HG03196 (cell line): ENCODE measurements at regions not wholly inside any gene's neighbourhood (a gene's known extent, or its start where the extent isn't known, plus 50 kb on each side); places are given as distances from the start of the nearest gene placed in this dataset.

Experiments used
- ATAC-seq: cut with Tn5 transposase; IDR thresholded peaks from one replicate; pipeline ENCODE4 v1.9.1; 2021; ENCODE audit not compliant: unreplicated experiment

- no peak for ATAC-seq
These were observed 85.4 kb upstream of the GIMD1 start for GRCh38 chr4:106454021-106454420.

DNA sequence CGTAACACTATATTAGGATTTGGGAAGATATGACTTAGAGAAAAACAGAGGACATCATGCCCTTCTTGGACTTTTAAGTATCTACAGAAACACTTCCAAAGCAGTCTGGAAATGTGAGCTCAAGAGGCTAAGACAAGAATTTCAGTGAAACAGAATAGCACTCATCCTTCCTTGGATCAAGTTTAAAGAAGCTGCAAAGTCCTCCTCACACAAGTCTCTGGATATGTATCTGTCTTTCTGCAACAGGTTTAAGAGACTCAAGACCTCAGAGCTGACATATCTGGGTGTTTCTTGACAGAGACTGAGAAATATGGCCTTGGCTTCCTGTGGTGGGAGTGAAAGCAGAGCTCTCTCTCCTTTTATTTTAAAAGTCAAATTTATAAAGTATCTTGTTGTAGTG is 82.5 kb upstream of the GIMD1 start:
- ATAC-seq, result no peak

DNA sequence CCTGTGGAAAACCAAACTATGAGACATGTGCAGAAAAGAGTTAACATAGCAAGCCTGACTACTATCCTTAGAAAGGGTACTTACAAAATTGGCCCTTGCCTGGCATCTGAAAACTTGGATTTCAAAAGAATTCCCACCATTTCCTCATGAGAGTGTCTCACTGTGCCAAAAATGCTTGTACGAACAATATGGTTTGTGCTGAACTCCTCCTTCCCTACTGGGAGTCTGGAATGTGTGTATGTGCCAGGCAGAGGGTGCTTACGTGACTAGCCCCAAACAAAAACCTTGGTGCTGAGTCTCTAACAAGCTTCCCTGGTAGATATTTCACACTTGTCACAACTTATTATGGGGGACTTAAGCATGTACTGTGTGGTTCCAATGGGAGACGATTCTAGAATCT is 81.7 kb upstream of the GIMD1 start:
- no peak for ATAC-seq

- no peak for ATAC-seq
These were observed 76.0 kb upstream of the GIMD1 start for GRCh38 chr4:106444557-106444956.

GRCh38 chr4:106430797-106431196 is 62.2 kb upstream of the GIMD1 start:
- no peak for ATAC-seq

DNA sequence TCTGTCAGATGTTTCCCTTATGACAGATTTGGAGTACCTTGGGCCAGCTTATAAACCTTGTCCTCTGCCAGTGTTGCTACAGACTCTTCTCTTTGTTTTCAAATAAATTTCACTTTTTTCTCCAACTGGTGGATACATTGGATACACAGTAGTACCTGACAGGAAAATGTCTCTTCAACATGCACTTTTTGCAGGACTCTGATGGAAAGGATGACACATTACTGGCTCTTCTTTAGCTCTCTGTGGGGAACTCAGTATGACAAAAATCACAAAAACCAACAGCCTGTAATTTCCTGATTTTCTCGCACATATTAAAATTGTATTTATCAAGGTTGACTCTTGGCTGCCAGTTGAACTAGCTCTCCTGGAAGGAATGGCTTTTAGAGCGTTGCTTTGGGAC is 61.3 kb upstream of the GIMD1 start:
- ATAC-seq, result no peak

- no peak for ATAC-seq
These were observed 57.5 kb upstream of the GIMD1 start for GRCh38 chr4:106426069-106426468.

DNA sequence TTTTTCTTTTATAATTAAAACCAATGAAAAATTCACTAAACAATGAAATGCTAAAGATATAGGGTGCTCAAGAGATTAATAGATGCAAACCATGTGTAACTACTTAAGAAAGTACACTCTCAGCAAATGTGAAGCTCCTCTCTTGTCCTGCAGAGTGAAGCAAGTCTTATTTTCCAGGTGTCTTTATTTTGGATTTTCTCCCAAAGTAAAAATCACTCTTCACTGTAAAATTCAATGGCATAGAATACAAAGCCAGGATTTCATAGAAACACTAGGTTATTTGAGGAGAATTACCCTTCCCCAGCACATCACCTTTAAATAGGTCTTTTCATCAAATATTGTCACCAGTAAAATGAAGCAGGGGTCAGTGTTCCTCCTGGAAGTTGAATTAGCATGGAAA is 57.0 kb upstream of the GIMD1 start:
- ATAC-seq, result no peak

GRCh38 chr4:106424426-106424825 is 55.8 kb upstream of the GIMD1 start:
- ATAC-seq, result no peak

DNA sequence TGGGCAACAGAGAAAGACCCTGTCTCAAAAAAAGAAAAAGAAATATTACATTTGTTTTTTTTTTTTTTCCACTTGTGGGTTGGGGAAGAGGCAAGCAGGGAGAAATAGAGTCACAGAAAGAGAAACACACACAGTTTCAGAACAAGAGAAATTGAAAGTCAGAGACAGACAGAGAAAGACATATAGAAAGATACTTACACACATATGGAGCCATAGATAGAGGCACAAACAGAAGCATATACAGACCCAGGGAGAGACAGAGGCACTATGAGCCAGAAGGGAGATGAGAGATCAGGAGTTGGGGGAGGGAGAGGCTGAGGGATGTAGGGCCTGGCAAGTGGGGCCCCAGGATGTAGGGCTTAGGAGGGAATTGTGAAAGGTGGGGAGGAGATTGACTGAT is 55.2 kb upstream of the GIMD1 start:
- no peak for ATAC-seq

DNA sequence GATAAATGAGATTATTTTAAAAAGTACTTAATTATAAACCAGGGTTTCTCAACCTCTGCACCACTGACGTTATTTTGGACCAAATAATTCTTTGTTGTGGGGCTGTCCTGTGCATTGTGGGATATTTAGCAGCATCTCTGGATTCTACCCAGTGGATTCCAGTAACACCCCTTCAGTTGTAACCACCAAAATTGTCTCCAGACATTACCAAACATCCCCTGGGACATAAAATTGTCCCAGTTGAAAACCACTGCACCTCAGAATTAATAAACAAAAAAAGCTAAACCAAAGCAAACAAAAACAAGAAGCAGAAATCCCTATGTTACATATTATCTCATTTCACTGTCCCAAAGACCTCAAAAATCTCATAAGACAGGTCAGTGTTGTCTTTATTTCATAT is 54.2 kb upstream of the GIMD1 start:
- no peak for ATAC-seq

DNA sequence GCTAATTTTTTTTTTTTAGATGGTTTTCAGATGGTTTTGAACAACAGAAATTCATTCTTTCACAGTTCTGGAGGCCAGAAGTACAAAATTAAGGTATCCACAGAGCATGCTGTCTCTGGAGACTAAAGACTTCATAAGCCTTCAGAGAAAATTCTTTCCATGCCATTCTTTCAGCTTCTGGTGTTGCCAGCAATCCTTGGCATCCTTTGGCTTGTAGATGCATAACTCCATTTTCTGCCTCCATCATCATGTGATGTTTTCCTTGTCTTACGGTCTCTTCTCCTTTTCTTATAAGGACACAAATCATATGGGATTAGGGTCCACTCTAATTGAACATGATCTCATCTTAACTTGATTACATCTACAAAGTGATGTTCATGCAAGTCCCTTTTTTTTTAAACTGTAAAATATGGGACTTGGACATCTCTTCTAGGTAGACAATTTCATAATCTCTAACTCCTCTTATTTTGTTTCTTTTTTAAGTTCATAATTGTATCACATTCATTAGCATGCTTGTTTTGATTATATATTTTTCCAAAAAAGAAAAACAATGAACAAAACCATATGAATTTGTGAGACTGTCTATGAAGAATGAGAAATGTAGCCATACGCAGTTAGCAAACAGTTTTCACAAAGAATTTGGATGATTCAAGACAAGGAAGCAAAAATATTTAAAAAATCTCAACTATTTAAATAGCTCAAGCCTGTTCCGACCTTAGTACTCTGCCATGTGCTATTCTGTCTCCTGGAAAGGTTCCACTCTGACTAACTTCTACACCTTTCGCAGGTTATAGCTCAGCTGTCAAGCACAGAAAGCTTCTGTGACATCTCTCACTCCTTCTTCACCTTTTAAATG is 53.1 kb upstream of the GIMD1 start:
- no peak for ATAC-seq

- ATAC-seq, result no peak
These were observed 49.9 kb upstream of the GIMD1 start for GRCh38 chr4:106418444-106418843.
